ENCODE measurements at regions not wholly inside any gene's neighbourhood (a gene's known extent, or its start where the extent isn't known, plus 50 kb on each side); places are given as distances from the start of the nearest gene placed in this dataset.
"Not testable (repeated sequence)": the region's sequence is repeated elsewhere in the genome, so short reads cannot be mapped to it uniquely, and the experiment has no call there.

DNA sequence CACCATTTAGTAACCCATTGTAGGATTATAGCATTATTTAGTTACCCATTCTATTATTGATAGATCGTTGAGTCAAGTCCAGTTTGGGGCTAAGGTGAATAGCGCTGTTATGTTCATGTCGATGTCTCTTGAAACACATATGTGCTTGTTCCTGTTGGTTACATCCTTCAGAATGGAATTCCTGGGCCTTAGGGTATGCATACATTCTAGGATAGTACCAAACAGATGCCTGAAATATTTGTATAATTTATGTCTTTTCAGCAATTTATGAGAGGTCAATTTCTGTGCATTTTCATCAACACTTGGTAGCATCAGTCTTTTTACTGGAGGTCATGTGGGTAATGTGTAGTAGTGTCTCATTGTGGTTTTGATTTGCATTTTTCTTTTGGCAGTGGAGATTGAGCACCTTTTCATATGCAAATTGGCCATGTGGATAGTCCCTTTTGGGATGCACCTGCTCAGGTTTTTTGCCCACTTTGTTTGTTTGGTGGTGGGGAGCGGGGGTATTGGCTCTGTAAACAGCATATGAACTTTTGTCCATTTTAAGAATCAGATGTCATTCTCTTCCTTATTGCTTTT, 104.2 kb downstream of the CDRT15L2 start:
- DNase-seq, result not testable (repeated sequence)

- DNase-seq, result not testable (repeated sequence)
These were observed 105.5 kb downstream of the CDRT15L2 start for GRCh38 chr17:20684975-20685374.

DNA sequence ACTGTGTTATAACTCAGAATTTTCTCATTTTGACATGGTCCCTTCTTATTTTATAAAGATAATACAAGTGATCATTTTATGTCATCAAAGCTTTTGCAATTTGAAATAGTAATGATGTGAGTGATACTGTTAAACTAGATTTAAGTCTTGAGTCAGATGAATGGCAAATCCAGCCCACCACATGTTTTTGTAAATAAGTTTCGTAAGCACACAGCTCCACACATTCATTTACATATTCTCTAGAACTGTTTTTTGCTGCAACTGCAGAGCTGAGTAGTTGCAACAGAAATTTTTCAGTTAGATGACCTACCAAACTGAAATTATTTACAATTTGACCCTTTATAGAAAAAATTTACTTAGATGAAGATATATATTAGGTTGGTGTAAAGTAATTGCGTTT, 108.1 kb downstream of the CDRT15L2 start:
- not testable (repeated sequence) for DNase-seq

- DNase-seq, result not testable (repeated sequence)
These were observed 109.7 kb downstream of the CDRT15L2 start for GRCh38 chr17:20689170-20689749.

DNA sequence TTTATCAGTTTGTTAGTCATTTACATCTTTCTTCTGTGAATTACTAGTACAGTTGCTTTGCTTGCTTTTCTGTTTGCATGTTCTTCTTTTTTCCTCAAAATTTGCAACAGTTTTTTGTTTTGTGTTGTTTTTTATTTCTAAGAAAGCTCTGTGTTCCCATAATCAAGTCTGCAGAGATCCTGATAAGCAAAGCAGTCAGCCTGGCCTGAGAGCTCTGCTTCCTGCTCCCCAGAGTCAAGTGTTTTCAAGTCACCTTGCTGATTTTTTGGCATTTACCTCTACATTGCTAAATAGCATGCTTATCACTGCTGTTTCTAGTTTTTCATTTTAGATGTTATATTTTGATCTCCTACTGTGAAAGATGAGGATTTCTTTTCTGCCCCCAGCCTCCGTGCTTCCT, 113.2 kb downstream of the CDRT15L2 start:
- DNase-seq, result not testable (repeated sequence)

DNA sequence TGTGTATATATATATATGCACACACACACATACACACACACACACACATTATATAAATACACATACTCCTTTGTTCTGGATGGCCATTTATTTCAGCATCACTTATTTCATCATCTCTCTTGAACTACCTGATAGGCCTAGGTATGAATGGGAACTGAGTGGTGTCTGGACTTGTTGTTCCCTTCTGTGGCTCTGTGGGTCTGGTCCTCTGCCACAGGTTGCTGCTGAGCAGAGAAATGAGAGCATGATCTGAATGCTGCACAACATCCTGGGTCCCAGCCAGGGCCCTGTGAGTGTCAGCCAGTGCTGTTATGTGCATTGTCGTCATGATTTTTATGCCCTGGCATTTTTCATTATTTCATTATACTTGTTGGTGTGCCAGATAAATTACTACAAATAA, 116.3 kb downstream of the CDRT15L2 start:
- not testable (repeated sequence) for DNase-seq

DNA sequence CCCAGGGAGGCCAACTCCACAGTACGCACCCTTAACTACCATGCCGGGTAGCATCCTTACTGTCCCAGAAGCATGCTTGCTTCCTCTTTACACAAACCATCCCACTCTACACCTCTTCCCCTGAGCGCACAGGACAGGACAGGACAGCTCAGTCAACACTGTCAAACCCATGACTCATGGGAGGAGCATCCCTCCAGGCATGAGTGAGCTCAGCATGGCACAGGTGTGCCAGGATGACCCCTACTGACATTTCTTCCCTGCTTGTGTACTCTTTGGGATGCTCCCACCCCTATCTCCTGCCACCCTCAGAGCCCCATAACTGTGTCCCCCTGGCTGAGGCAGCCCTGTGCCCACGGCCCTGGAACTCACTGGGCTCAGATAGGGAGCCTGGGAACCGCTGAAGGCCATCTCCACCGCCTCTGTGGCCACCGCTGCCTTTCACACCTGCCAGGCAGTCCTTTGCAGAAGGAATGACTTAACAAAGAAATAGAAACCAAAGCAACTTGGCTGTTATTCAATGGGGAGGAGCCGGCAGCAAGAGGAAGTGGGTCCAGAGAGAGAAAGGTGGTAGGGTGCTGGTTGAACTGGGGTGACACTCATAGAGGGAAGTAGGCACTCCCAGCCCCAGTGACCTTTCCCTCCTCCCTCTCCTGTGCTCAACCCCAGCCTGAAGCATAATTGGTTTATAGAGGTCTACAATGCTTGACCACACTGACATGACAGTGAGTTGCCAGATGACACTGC, 119.1 kb downstream of the CDRT15L2 start:
- DNase-seq, result not testable (repeated sequence)

- not testable (repeated sequence) for DNase-seq
These were observed 121.0 kb downstream of the CDRT15L2 start for GRCh38 chr17:20700528-20700927.

DNA sequence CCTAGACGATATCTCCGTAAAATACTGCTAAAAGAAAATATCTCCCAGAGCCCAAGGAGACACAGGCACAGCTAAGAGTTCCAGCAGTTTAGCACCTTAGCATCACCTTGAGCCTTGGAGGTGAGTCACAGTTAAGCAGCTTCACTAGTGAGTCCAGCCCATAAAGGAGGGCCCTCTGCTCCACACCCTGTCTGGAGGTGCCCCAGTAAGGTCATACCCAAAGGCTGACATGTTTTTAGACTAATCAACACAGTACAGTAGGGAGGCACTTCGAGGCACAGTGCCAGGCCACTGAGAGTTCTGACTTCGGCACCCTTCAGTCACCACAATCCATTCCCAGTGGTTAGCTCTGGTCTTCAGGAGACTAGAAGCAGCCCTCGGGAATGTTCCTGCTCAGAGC, 121.8 kb downstream of the CDRT15L2 start:
- not testable (repeated sequence) for DNase-seq

- no peak for DNase-seq
These were observed 123.2 kb downstream of the CDRT15L2 start for GRCh38 chr17:20702692-20703091.

DNA sequence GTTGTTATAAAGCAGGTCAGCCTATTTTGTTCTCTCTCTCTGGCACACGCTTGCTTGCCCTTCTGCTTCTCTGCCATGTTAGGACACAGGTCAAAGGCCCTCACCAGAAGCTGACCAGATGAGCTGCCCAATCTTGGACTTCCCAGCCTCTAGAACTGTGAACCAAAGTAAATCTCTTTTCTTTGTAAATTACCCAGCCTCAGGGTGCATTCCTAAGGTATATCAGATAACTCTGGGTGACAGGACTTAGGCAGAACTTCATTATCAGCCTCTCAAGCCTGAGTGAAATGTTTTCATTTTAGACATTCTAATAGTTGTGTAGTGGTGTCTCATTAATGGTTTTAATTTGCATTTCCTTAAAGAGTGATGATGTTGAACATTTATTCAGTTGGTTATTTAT, 124.3 kb downstream of the CDRT15L2 start:
- DNase-seq, result no peak

- not testable (repeated sequence) for DNase-seq
These were observed 125.7 kb downstream of the CDRT15L2 start for GRCh38 chr17:20705186-20705585.

DNA sequence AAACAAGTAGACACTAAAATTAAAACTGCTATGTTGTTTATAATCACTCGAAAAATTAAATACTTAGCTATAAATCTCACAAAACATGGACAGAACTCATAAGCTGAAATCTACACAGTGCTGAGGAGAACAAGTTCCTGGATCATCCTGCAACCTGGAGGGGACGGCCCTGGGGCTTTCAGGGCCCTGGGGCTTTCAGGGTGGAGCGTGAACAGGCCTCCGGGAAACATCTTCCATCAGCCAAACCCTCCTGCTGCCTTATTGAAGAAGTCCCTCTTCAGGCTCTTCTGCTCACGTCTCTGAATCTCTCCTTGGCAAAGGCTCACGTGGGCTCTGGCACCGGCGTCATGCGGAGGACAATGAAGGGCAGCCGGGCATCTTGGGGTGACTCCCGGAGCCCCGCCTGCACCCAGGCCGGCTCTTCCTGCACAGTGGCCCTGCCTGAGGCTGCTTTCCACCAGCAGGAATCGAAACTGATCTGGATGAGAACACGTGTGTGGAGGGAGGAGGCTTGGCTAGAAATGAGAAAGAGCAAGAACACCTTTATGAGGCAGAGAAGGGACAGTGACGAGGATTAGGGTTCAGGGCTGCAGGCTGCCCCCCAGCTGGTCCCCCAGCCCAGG, 127.3 kb downstream of the CDRT15L2 start:
- no peak for DNase-seq

DNA sequence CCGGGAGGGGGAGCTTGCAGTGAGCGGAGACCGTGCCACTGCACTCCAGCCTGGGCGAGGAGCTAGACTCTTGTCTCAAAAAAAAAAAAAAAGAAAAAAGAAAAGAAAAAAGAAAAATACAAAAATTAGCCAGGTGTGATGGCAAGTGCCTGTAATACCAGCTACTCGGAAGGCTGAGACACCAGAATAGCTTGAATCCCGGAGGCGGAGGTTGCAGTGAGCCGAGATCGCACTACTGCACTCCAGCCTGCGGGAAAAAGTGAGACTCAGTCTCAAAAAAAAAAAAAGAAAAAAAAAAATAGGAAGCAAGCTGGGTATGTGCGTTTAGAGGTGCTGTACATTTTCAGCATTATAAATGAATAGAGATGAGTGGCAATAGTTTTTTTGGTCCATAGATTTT, 129.3 kb downstream of the CDRT15L2 start:
- DNase-seq, result not testable (repeated sequence)

DNA sequence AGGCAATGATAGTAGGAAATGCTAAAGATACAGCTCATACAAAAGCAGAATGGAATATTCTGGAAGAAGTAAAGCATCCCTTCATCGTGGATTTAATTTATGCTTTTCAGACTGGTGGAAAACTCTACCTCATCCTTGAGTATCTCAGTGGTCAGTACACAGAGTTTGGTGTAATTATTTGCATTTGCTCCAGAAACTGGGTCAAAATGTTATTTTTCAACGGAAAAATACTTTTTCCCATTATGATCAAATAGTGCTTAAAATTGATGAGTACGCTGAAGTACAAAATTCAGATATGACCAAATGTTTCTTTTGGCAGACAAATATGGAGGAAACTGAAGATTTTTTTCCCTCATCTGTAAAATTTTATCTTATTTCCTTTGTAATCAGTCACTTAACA, 137.0 kb downstream of the CDRT15L2 start:
- DNase-seq, result not testable (repeated sequence)

DNA sequence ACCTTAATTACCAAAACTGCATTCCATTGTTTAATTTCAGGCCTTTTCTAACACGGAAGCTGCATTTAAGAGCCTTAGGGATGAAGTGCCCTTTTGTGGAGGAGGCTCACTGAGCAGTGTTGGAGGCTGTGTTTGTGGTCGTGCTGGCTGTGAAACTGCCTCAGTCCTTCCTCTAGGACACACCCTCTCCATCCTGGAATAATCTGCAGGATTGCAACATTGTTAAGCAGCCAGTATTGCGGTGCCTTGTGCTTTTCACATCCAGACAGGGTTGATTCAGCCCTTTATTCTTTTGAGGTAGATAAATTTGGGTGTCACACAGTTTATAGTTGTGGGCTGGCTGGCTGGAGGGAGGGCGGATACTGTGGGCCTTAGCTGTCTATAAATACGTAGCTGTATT, 141.6 kb downstream of the CDRT15L2 start:
- DNase-seq, result no peak

DNA sequence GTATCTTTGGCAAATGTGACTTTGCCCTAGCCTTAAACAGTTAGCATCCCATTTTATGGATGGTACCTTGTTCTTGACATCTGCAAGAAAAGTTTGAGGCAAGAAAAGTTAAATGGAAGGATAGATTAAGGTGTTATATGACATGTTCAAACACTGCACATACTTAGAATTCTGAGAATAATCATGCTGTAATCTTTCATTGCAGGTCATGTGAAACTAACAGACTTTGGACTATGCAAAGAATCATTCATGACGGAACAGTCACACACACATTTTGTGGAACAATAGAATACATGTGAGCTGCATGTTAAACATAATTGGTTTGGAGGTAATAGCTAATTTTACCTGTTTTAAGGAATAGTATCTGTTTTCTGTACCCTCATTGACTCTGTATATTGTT, 144.9 kb downstream of the CDRT15L2 start:
- DNase-seq, result not testable (repeated sequence)

DNA sequence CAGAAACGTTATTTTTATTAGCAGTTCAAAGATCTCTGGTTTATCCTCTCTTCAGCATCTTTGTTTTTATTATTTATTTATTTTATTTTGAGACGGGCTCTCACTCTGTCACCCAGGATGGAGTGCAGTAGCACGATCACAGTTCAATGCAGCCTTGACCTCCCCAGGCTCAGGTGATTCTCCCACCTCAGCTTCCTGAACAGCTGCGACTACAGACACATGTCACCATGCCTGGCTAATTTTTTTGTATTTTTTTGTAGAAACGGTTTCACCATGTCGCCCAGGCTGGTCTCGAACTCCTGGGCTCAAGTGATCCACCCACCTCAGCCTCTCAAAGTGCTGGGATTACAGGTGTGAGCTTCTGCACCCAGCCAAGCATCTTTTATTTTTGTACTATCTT, 147.7 kb downstream of the CDRT15L2 start:
- not testable (repeated sequence) for DNase-seq

GRCh38 chr17:20728181-20728580, 148.7 kb downstream of the CDRT15L2 start:
- no peak for DNase-seq

DNA sequence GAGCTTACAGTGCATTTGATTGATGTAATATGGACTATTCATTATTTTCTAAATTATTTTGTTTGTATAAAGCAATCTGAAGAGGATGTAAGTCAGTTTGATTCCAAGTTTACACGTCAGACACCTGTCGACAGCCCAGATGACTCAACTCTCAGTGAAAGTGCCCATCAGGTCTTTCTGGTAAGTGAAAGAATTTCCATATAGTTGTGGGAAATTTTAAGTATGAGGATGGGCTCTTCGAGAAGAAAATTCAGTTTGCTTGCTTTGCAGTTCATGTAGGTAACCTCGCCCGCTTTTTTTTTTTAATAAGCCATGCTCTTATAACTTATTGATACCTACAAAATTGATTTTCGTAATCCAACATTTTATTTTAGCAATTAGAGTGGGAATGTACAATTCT, 151.6 kb downstream of the CDRT15L2 start:
- DNase-seq, result not testable (repeated sequence)

- no peak for DNase-seq
These were observed 154.4 kb downstream of the CDRT15L2 start for GRCh38 chr17:20733923-20734322.

GRCh38 chr17:20735796-20736195, 156.3 kb downstream of the CDRT15L2 start:
- DNase-seq, result no peak

GRCh38 chr17:20737636-20738035, 158.1 kb downstream of the CDRT15L2 start:
- DNase-seq, result not testable (repeated sequence)

DNA sequence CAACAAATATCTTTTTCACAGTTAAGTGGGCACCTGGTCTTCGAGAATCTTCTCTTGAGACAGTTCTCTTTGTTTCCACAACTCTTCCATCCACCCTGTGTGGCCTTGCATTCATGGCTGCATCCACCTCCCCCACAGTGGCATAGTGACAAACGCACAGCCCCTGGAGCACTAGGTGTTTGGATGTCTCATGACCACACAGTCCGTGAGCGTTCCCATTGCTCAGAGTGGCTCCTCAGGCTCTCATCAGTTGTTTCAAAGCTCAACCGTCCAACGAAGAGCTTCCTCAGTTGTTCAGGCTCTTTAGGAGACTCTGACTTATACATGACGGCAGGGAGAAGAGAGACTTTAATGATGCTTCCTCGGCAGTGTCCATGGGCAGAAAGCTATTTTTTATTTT, 191.6 kb downstream of the CDRT15L2 start:
- DNase-seq, result no peak
